Liver (tissue), 8 donors: ENCODE measurements at regions not wholly inside any gene's neighbourhood (a gene's known extent, or its start where the extent isn't known, plus 50 kb on each side); places are given as distances from the start of the nearest gene placed in this dataset.

Experiments used
- DNase-seq: peaks from one replicate; pipeline ENCODE4 v3.0.0-alpha.2; 2017; ENCODE audit warnings: low spot score
- H3K27ac ChIP-seq, 2 donors: one replicate each; pipeline ENCODE4 v1.7.0; 2013; ENCODE audit warnings: inconsistent platforms in 2 of 2, low read length in 2 of 2, control low read depth in 1 of 2, low read depth in 1 of 2, mild to moderate bottlenecking in 1 of 2
- H3K27me3 ChIP-seq, 4 donors: one replicate each; pipeline versions ENCODE4 v1.6.1 to v1.7.0; 2013; ENCODE audit warnings: low read length in 3 of 4, inconsistent platforms in 1 of 4, mild to moderate bottlenecking in 1 of 4, moderate library complexity in 1 of 4; ENCODE audit not compliant: control insufficient read depth in 4 of 4, insufficient read depth in 4 of 4
- H3K36me3 ChIP-seq, 4 donors: one replicate each; pipeline versions ENCODE4 v1.6.1 to v1.7.0; 2013; ENCODE audit warnings: low read length in 3 of 4, mild to moderate bottlenecking in 3 of 4, low read depth in 1 of 4, moderate library complexity in 1 of 4; ENCODE audit not compliant: control insufficient read depth in 4 of 4, insufficient read depth in 3 of 4
- H3K4me1 ChIP-seq, 4 donors: one replicate each; pipeline versions ENCODE4 v1.6.1 to v1.7.0; 2013; ENCODE audit warnings: low read length in 3 of 4, mild to moderate bottlenecking in 3 of 4, moderate library complexity in 1 of 4; ENCODE audit not compliant: control insufficient read depth in 4 of 4, insufficient read depth in 4 of 4
- H3K4me3 ChIP-seq, 3 donors: one replicate each; pipeline versions ENCODE4 v1.6.1 to v1.7.0; 2013; ENCODE audit warnings: low read length in 3 of 3, control low read depth in 1 of 3, low read depth in 1 of 3, mild to moderate bottlenecking in 1 of 3
- H3K9ac ChIP-seq, 2 donors: one replicate each; pipeline ENCODE4 v1.7.0; 2013; ENCODE audit warnings: low read length in 2 of 2, mild to moderate bottlenecking in 2 of 2, moderate library complexity in 2 of 2, control low read depth in 1 of 2, low read depth in 1 of 2
- H3K9me3 ChIP-seq, 4 donors: one replicate each; pipeline versions ENCODE4 v1.6.1 to v1.7.0; 2013; ENCODE audit warnings: low read length in 3 of 4; ENCODE audit not compliant: control insufficient read depth in 4 of 4
- ATF3 ChIP-seq: IDR thresholded peaks from 2 replicates; pipeline ENCODE4 v1.6.1; 2016; ENCODE audit warnings: antibody characterized with exemption
- CTCF ChIP-seq: fragments of 150-350 bp; IDR thresholded peaks from 2 replicates; pipeline ENCODE4 v1.5.1; 2017; ENCODE audit warnings: improper control_type of control experiment, low read depth, low read length; ENCODE audit not compliant: missing input control
- EGR1 ChIP-seq, 2 donors: IDR thresholded peaks; 2 replicates each; pipeline ENCODE4 v1.6.1; 2016 to 2018; ENCODE audit warnings: antibody characterized with exemption in 2 of 2, low read depth in 2 of 2
- FOXA1 ChIP-seq: IDR thresholded peaks from 2 replicates; pipeline ENCODE4 v1.6.1; 2016; ENCODE audit warnings: antibody characterized with exemption
- FOXA2 ChIP-seq: IDR thresholded peaks from 2 replicates; pipeline ENCODE4 v1.6.1; 2016; ENCODE audit warnings: antibody characterized with exemption
- GABPA ChIP-seq, 2 donors: IDR thresholded peaks in 1 of 2; conservative IDR thresholded peaks in 1 of 2; 2 replicates each; pipeline ENCODE4 v1.6.1; 2016; ENCODE audit warnings: antibody characterized with exemption in 2 of 2, mild to moderate bottlenecking in 1 of 2, moderate library complexity in 1 of 2
- HNF4A ChIP-seq, 2 donors: conservative IDR thresholded peaks; 2 replicates each; pipeline ENCODE4 v1.6.1; 2016; ENCODE audit warnings: antibody characterized with exemption in 2 of 2, mild to moderate bottlenecking in 2 of 2
- JUND ChIP-seq, 2 donors: IDR thresholded peaks; 2 replicates each; pipeline ENCODE4 v1.6.1; 2016; ENCODE audit warnings: antibody characterized with exemption in 2 of 2
- MAX ChIP-seq: IDR thresholded peaks from 2 replicates; pipeline ENCODE4 v1.6.1; 2016; ENCODE audit warnings: antibody characterized with exemption
- NR2F2 ChIP-seq: IDR thresholded peaks from 2 replicates; pipeline ENCODE4 v1.6.1; 2016; ENCODE audit warnings: antibody characterized with exemption
- REST ChIP-seq: IDR thresholded peaks from 2 replicates; pipeline ENCODE4 v1.6.1; 2016; ENCODE audit warnings: antibody characterized with exemption, mild to moderate bottlenecking
- SP1 ChIP-seq: IDR thresholded peaks from 2 replicates; pipeline ENCODE4 v1.6.1; 2018; ENCODE audit warnings: antibody characterized with exemption, mild to moderate bottlenecking
- TAF1 ChIP-seq: conservative IDR thresholded peaks from 2 replicates; pipeline ENCODE4 v1.6.1; 2016; ENCODE audit warnings: antibody characterized with exemption, mild to moderate bottlenecking
- ZBTB33 ChIP-seq: IDR thresholded peaks from 2 replicates; pipeline ENCODE4 v1.6.1; 2016; ENCODE audit warnings: antibody characterized with exemption
- WGBS: extraction: QIAGEN DNeasy Blood & Tissue Kit; methylation state at CpG from one replicate; pipeline ENCODE4 v1.1.7; 2013; 5-methylcytosine and 5-hydroxymethylcytosine counted together
- donor health status: healthy.
- donor health status: healthy.
- donor health status: healthy.
- donor health status: healthy.
- donor health status: healthy.

- Histone ChIP-seq H3K4me1 (no peaks in the 10 kb centered on the region), H3K36me3 (no peaks in the 10 kb centered on the region), H3K9me3 (no peaks in the 10 kb centered on the region), H3K4me3 (no peak overlapping the region), H3K9ac (no peak overlapping the region), H3K27ac (no peak overlapping the region), H3K27me3 (no peaks in the 10 kb centered on the region)
- TF ChIP-seq HNF4A (conservative IDR thresholded peaks at IDR 0.05): no peak
- no peak for TF ChIP-seq ATF3
- TF ChIP-seq TAF1: no peak
- no peak for TF ChIP-seq JUND (IDR thresholded peaks at IDR 0.05)
- no peak for TF ChIP-seq MAX
- no peak for TF ChIP-seq NR2F2
- no peak for TF ChIP-seq SP1
- TF ChIP-seq REST: no peak
- no peak for TF ChIP-seq ZBTB33
- TF ChIP-seq CTCF: no peak
- no peak for TF ChIP-seq EGR1 (IDR thresholded peaks at IDR 0.05; ENCODE audit: low read depth in 2 of 2)
- no peak for TF ChIP-seq FOXA2
- no peak for DNase-seq
- 88% methylated on average over 5 of the region's 5 CpGs for WGBS
These were observed 762.1 kb upstream of the TMEM132C start for GRCh38 chr12:127504874-127505273.

GRCh38 chr12:127507341-127507740 is 759.6 kb upstream of the TMEM132C start:
- WGBS: 77% methylated on average over 6 of the region's 6 CpGs
- DNase-seq: no peak
- no peaks in the 10 kb centered on the region for H3K36me3 ChIP-seq
- H3K4me1 ChIP-seq: no peaks in the 10 kb centered on the region
- H3K9me3 ChIP-seq: peaks cover 0 to 4% (median 1%) of the 10 kb centered on the region in 4 donors
- no peak overlapping the region for H3K4me3 ChIP-seq
- no peak overlapping the region for H3K27ac ChIP-seq
- peaks cover 0 to 3% (median 0%) of the 10 kb centered on the region in 4 donors for H3K27me3 ChIP-seq
- no peak for TF ChIP-seq GABPA (IDR thresholded peaks at IDR 0.05 in 1 of 2, conservative IDR thresholded peaks at IDR 0.05 in 1 of 2)
- no peak for TF ChIP-seq ATF3
- TF ChIP-seq REST: no peak
- no peak for TF ChIP-seq MAX
- no peak for TF ChIP-seq FOXA1
- TF ChIP-seq JUND (IDR thresholded peaks at IDR 0.05): no peak
- no peak for TF ChIP-seq TAF1
- H3K9ac ChIP-seq: no peak overlapping the region
